GM21723 (cell line): ENCODE measurements at regions not wholly inside any gene's neighbourhood (a gene's known extent, or its start where the extent isn't known, plus 50 kb on each side); places are given as distances from the start of the nearest gene placed in this dataset.

Experiments used
- ATAC-seq: cut with Tn5 transposase; IDR thresholded peaks from one replicate; pipeline ENCODE4 v1.9.1; 2021; ENCODE audit warnings: mild to moderate bottlenecking, moderate library complexity; ENCODE audit not compliant: unreplicated experiment

GRCh38 chr13:21814604-21815003, 143.7 kb downstream of the FGF9 start:
- no peak for ATAC-seq

- no peak for ATAC-seq
Observed at GRCh38 chr13:21817878-21818277, 147.0 kb downstream of the FGF9 start.

- ATAC-seq, result no peak
Observed at GRCh38 chr13:21822029-21822428, 151.2 kb downstream of the FGF9 start.

- no peak for ATAC-seq
Observed at GRCh38 chr13:21823416-21823815, 152.5 kb downstream of the FGF9 start.

GRCh38 chr13:21823949-21824348, 153.1 kb downstream of the FGF9 start:
- ATAC-seq, result no peak

- ATAC-seq, result no peak
Observed at GRCh38 chr13:21825186-21825585, 154.3 kb downstream of the FGF9 start.

GRCh38 chr13:21825801-21826200, 154.9 kb downstream of the FGF9 start:
- ATAC-seq, result no peak

- ATAC-seq, result no peak
Observed at GRCh38 chr13:21826214-21827015, 155.5 kb downstream of the FGF9 start.

- ATAC-seq, result no peak
Observed at GRCh38 chr13:21831654-21832324, 160.9 kb downstream of the FGF9 start.

- no peak for ATAC-seq
Observed at GRCh38 chr13:21833921-21834320, 163.0 kb downstream of the FGF9 start.

- no peak for ATAC-seq
Observed at GRCh38 chr13:21834521-21834920, 163.6 kb downstream of the FGF9 start.

- ATAC-seq, result no peak
Observed at GRCh38 chr13:21837288-21837687, 166.4 kb downstream of the FGF9 start.

- no peak for ATAC-seq
Observed at GRCh38 chr13:21837841-21838551, 167.1 kb downstream of the FGF9 start.

GRCh38 chr13:21846605-21847004, 175.7 kb downstream of the FGF9 start:
- no peak for ATAC-seq

GRCh38 chr13:21849323-21849722, 178.4 kb downstream of the FGF9 start:
- peak; percentile 77 for ATAC-seq

- no peak for ATAC-seq
Observed at GRCh38 chr13:21850013-21851006, 179.4 kb downstream of the FGF9 start.

GRCh38 chr13:21852043-21852442, 181.2 kb downstream of the FGF9 start:
- ATAC-seq, result no peak

- no peak for ATAC-seq
Observed at GRCh38 chr13:21853779-21854178, 182.9 kb downstream of the FGF9 start.

GRCh38 chr13:21868823-21869222, 197.9 kb downstream of the FGF9 start:
- no peak for ATAC-seq

GRCh38 chr13:21871382-21871781, 200.5 kb downstream of the FGF9 start:
- no peak for ATAC-seq

GRCh38 chr13:21871919-21872318, 201.0 kb downstream of the FGF9 start:
- no peak for ATAC-seq
